ENCODE measurements at regions not wholly inside any gene's neighbourhood (a gene's known extent, or its start where the extent isn't known, plus 50 kb on each side); places are given as distances from the start of the nearest gene placed in this dataset.

GRCh38 chr18:66780609-66781008 is 176.7 kb upstream of the CDH19 start:
- H3K4me1 ChIP-seq (ENCODE audit: insufficient read depth, low read length): no peaks in the 10 kb centered on the region
- no peak overlapping the region for H3K27ac ChIP-seq (ENCODE audit: low read depth, low read length)
- POLR2A ChIA-PET (ENCODE audit: partially characterized antibody): no interaction called here
- no peak overlapping the region for H3K27ac Mint-ChIP-seq
- no peak overlapping the region for H3K4me3 ChIP-seq (ENCODE audit: low read length in 2 of 2)
- no peaks in the 10 kb centered on the region for H3K36me3 Mint-ChIP-seq
- H3K27me3 Mint-ChIP-seq: no peaks in the 10 kb centered on the region
- intact Hi-C loops (cut with micrococcal nuclease): no loop called here
- no peaks in the 10 kb centered on the region for H3K9me3 ChIP-seq (ENCODE audit: control insufficient read depth in 1 of 2, low read length in 2 of 2)
- H3K27me3 ChIP-seq (ENCODE audit: insufficient read depth, low read length): no peaks in the 10 kb centered on the region
- no peak overlapping the region for H3K4me3 Mint-ChIP-seq
- H3K36me3 ChIP-seq (ENCODE audit: insufficient read depth, low read length): no peaks in the 10 kb centered on the region
- CTCF ChIA-PET (ENCODE audit: partially characterized antibody): no interaction called here
- no peak for DNase-seq
- H3K4me1 Mint-ChIP-seq: no peaks in the 10 kb centered on the region
- peaks cover 0 to 7% (median 0%) of the 10 kb centered on the region in 8 donors for H3K9me3 Mint-ChIP-seq

- Histone ChIP-seq H3K27me3 (ENCODE audit: insufficient read depth, low read length) (no peaks in the 10 kb centered on the region), H3K36me3 (ENCODE audit: insufficient read depth, low read length) (no peaks in the 10 kb centered on the region), H3K27ac (ENCODE audit: low read depth, low read length) (no peak overlapping the region), H3K9me3 (ENCODE audit: control insufficient read depth in 1 of 2, low read length in 2 of 2) (no peaks in the 10 kb centered on the region), H3K4me1 (ENCODE audit: insufficient read depth, low read length) (no peaks in the 10 kb centered on the region), H3K4me3 (ENCODE audit: low read length in 2 of 2) (no peak overlapping the region)
- ChIA-PET CTCF (ENCODE audit: partially characterized antibody) (no interaction called here), POLR2A (ENCODE audit: partially characterized antibody) (no interaction called here)
- intact Hi-C loops (cut with micrococcal nuclease): no loop called here
- Mint-ChIP-seq H3K27me3 (no peaks in the 10 kb centered on the region), H3K4me3 (no peak overlapping the region), H3K4me1 (no peaks in the 10 kb centered on the region), H3K36me3 (no peaks in the 10 kb centered on the region), H3K27ac (no peak overlapping the region), H3K9me3 (peaks cover 0 to 7% (median 0%) of the 10 kb centered on the region in 8 donors)
- no peak for DNase-seq
Observed at GRCh38 chr18:66778048-66778447, 174.2 kb upstream of the CDH19 start.

DNA sequence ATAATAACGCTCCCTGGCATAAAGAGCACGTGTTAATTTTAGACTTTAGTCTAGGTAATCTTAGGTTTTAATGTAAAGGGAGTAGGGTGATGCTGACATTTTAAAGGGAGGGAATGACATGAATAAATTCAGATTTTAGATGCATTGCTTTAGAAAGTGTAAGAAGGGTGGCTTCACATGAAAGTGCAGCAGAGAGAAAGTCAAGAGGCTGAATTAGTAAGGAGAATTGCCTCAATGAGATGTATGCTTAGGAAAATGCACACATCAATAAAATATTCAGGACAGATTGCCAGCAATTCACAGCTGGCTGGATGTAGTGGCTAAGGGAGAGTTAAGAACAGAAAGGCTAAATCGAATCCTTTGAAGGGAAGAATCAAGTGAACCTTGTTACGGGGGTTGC is 165.5 kb upstream of the CDH19 start:
- H3K4me3 Mint-ChIP-seq: no peak overlapping the region
- Histone ChIP-seq H3K4me1 (ENCODE audit: insufficient read depth, low read length) (no peaks in the 10 kb centered on the region), H3K27ac (ENCODE audit: low read depth, low read length) (no peak overlapping the region), H3K27me3 (ENCODE audit: insufficient read depth, low read length) (no peaks in the 10 kb centered on the region), H3K9me3 (ENCODE audit: control insufficient read depth in 1 of 2, low read length in 2 of 2) (no peaks in the 10 kb centered on the region), H3K4me3 (ENCODE audit: low read length in 2 of 2) (no peak overlapping the region), H3K36me3 (ENCODE audit: insufficient read depth, low read length) (no peaks in the 10 kb centered on the region)
- H3K27me3 Mint-ChIP-seq: no peaks in the 10 kb centered on the region
- ChIA-PET CTCF (ENCODE audit: partially characterized antibody) (no interaction called here), POLR2A (ENCODE audit: partially characterized antibody) (no interaction called here)
- no peaks in the 10 kb centered on the region for H3K36me3 Mint-ChIP-seq
- intact Hi-C loops (cut with micrococcal nuclease): no loop called here
- H3K4me1 Mint-ChIP-seq: no peaks in the 10 kb centered on the region
- no peak for DNase-seq
- H3K27ac Mint-ChIP-seq: no peak overlapping the region
- H3K9me3 Mint-ChIP-seq: peaks cover 0 to 6% (median 3%) of the 10 kb centered on the region in 8 donors

DNA sequence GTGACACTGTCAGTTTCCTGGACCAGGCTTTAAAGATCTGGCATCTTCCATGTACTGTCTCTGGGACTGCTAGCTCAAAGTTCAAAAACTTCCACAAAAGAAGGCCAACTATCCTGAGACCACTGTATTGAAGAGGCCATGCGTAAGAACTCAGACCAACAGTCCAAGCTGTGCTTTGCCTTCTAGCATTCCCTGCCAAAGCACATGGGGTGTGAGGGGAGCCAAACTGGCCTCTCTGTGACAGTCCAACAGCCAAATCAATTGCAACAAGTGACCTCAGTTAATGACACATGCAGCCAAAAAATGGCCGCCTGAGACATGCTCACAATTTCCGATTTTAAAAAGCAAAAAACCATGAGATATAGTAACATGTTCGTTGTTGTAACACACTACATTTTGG is 160.3 kb upstream of the CDH19 start:
- no peak for DNase-seq
- H3K36me3 Mint-ChIP-seq: no peaks in the 10 kb centered on the region
- no peak overlapping the region for H3K27ac Mint-ChIP-seq
- ChIA-PET CTCF (ENCODE audit: partially characterized antibody) (no interaction called here), POLR2A (ENCODE audit: partially characterized antibody) (no interaction called here)
- H3K4me1 Mint-ChIP-seq: no peaks in the 10 kb centered on the region
- H3K27me3 Mint-ChIP-seq: no peaks in the 10 kb centered on the region
- no peaks in the 10 kb centered on the region for H3K4me1 ChIP-seq (ENCODE audit: insufficient read depth, low read length)
- intact Hi-C loops (cut with micrococcal nuclease): no loop called here
- no peak overlapping the region for H3K4me3 Mint-ChIP-seq
- H3K9me3 ChIP-seq (ENCODE audit: control insufficient read depth in 1 of 2, low read length in 2 of 2): no peaks in the 10 kb centered on the region
- H3K36me3 ChIP-seq (ENCODE audit: insufficient read depth, low read length): no peaks in the 10 kb centered on the region
- no peak overlapping the region for H3K27ac ChIP-seq (ENCODE audit: low read depth, low read length)
- no peaks in the 10 kb centered on the region for H3K27me3 ChIP-seq (ENCODE audit: insufficient read depth, low read length)
- H3K4me3 ChIP-seq (ENCODE audit: low read length in 2 of 2): no peak overlapping the region
- peaks cover 0 to 7% (median under 1%) of the 10 kb centered on the region in 8 donors for H3K9me3 Mint-ChIP-seq

- Histone ChIP-seq H3K36me3 (ENCODE audit: insufficient read depth, low read length) (no peaks in the 10 kb centered on the region), H3K9me3 (ENCODE audit: control insufficient read depth in 1 of 2, low read length in 2 of 2) (peaks cover 0 to 3% of the 10 kb centered on the region in 2 donors), H3K27ac (ENCODE audit: low read depth, low read length) (no peak overlapping the region), H3K4me1 (ENCODE audit: insufficient read depth, low read length) (no peaks in the 10 kb centered on the region), H3K4me3 (ENCODE audit: low read length in 2 of 2) (no peak overlapping the region), H3K27me3 (ENCODE audit: insufficient read depth, low read length) (no peaks in the 10 kb centered on the region)
- H3K27ac Mint-ChIP-seq: no peak overlapping the region
- no peak for DNase-seq
- H3K36me3 Mint-ChIP-seq: no peaks in the 10 kb centered on the region
- ChIA-PET CTCF (ENCODE audit: partially characterized antibody) (no interaction called here), POLR2A (ENCODE audit: partially characterized antibody) (no interaction called here)
- H3K4me3 Mint-ChIP-seq: no peak overlapping the region
- no peaks in the 10 kb centered on the region for H3K27me3 Mint-ChIP-seq
- intact Hi-C loops (cut with micrococcal nuclease): no loop called here
- H3K9me3 Mint-ChIP-seq: peaks cover 0 to 5% (median under 1%) of the 10 kb centered on the region in 8 donors
- H3K4me1 Mint-ChIP-seq: no peaks in the 10 kb centered on the region
Observed at GRCh38 chr18:66761166-66761565, 157.3 kb upstream of the CDH19 start.

- no peak overlapping the region for H3K27ac Mint-ChIP-seq
- peaks cover 0 to 5% (median under 1%) of the 10 kb centered on the region in 8 donors for H3K9me3 Mint-ChIP-seq
- no peak for DNase-seq
- Histone ChIP-seq H3K4me1 (ENCODE audit: insufficient read depth, low read length) (no peaks in the 10 kb centered on the region), H3K36me3 (ENCODE audit: insufficient read depth, low read length) (no peaks in the 10 kb centered on the region), H3K27me3 (ENCODE audit: insufficient read depth, low read length) (no peaks in the 10 kb centered on the region), H3K4me3 (ENCODE audit: low read length in 2 of 2) (no peak overlapping the region), H3K27ac (ENCODE audit: low read depth, low read length) (no peak overlapping the region), H3K9me3 (ENCODE audit: control insufficient read depth in 1 of 2, low read length in 2 of 2) (peaks cover 0 to 3% of the 10 kb centered on the region in 2 donors)
- intact Hi-C loops (cut with micrococcal nuclease): no loop called here
- H3K36me3 Mint-ChIP-seq: no peaks in the 10 kb centered on the region
- CTCF ChIA-PET (ENCODE audit: partially characterized antibody): no interaction called here
- POLR2A ChIA-PET (ENCODE audit: partially characterized antibody): no interaction called here
- no peaks in the 10 kb centered on the region for H3K27me3 Mint-ChIP-seq
- no peaks in the 10 kb centered on the region for H3K4me1 Mint-ChIP-seq
- H3K4me3 Mint-ChIP-seq: no peak overlapping the region
Observed at GRCh38 chr18:66760559-66760958, 156.7 kb upstream of the CDH19 start.

DNA sequence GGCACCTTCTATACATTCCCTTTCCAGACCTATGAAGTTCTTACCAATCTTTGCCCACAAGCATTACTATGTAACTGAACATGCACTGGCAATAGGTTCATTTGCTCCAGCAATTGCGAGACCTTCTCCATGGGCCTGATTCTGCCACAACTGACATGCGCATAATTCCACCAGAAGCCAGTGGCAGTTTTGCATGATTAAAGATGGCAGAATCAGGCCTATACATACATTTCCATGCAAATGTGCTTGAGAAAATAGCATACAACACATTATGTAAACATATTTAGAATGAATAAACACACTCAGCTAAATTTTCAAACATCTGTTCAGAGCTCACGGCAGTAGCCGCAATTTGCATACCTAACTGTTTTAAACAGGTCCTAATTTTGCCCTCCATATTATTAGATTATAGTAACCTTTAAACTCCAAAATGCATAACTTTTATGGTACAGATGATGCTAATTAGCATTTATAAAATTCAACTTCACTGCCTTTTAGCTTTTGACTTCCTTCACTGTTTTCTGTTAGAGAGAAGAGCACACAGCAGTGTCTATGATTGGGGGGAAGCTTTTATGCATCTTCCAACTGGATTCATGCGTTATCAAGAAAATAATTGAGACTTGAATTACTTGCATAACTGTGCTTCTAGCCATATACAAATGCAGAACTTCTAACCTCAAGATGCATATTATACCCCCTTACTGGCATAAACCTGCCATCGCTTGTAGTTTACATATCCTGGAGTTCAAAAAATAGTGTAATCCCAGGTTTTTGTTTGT is 155.3 kb upstream of the CDH19 start:
- H3K4me3 Mint-ChIP-seq: no peak overlapping the region
- H3K27me3 ChIP-seq (ENCODE audit: insufficient read depth, low read length): no peaks in the 10 kb centered on the region
- H3K9me3 Mint-ChIP-seq: peaks cover 0 to 5% (median under 1%) of the 10 kb centered on the region in 8 donors
- H3K36me3 ChIP-seq (ENCODE audit: insufficient read depth, low read length): no peaks in the 10 kb centered on the region
- intact Hi-C loops (cut with micrococcal nuclease): no loop called here
- H3K4me1 ChIP-seq (ENCODE audit: insufficient read depth, low read length): no peaks in the 10 kb centered on the region
- no peaks in the 10 kb centered on the region for H3K4me1 Mint-ChIP-seq
- no peak for DNase-seq
- no peak overlapping the region for H3K4me3 ChIP-seq (ENCODE audit: low read length in 2 of 2)
- CTCF ChIA-PET (ENCODE audit: partially characterized antibody): no interaction called here
- no peaks in the 10 kb centered on the region for H3K27me3 Mint-ChIP-seq
- POLR2A ChIA-PET (ENCODE audit: partially characterized antibody): no interaction called here
- no peak overlapping the region for H3K27ac ChIP-seq (ENCODE audit: low read depth, low read length)
- peaks cover 0 to 3% of the 10 kb centered on the region in 2 donors for H3K9me3 ChIP-seq (ENCODE audit: control insufficient read depth in 1 of 2, low read length in 2 of 2)
- H3K27ac Mint-ChIP-seq: no peak overlapping the region
- H3K36me3 Mint-ChIP-seq: no peaks in the 10 kb centered on the region

- Mint-ChIP-seq H3K27me3 (no peaks in the 10 kb centered on the region), H3K4me3 (no peak overlapping the region), H3K36me3 (no peaks in the 10 kb centered on the region), H3K9me3 (peaks cover 0 to 5% (median 0%) of the 10 kb centered on the region in 8 donors), H3K4me1 (no peaks in the 10 kb centered on the region), H3K27ac (no peak overlapping the region)
- intact Hi-C loops (cut with micrococcal nuclease): no loop called here
- no peaks in the 10 kb centered on the region for H3K4me1 ChIP-seq (ENCODE audit: insufficient read depth, low read length)
- H3K36me3 ChIP-seq (ENCODE audit: insufficient read depth, low read length): no peaks in the 10 kb centered on the region
- ChIA-PET CTCF (ENCODE audit: partially characterized antibody) (no interaction called here), POLR2A (ENCODE audit: partially characterized antibody) (no interaction called here)
- H3K27me3 ChIP-seq (ENCODE audit: insufficient read depth, low read length): no peaks in the 10 kb centered on the region
- H3K27ac ChIP-seq (ENCODE audit: low read depth, low read length): no peak overlapping the region
- no peak for DNase-seq
- H3K9me3 ChIP-seq (ENCODE audit: control insufficient read depth in 1 of 2, low read length in 2 of 2): peaks cover 0 to 3% of the 10 kb centered on the region in 2 donors
- H3K4me3 ChIP-seq (ENCODE audit: low read length in 2 of 2): no peak overlapping the region
Observed at GRCh38 chr18:66757946-66758345, 154.1 kb upstream of the CDH19 start.
